Urothelium cell line (cell line): ENCODE measurements at regions not wholly inside any gene's neighbourhood (a gene's known extent, or its start where the extent isn't known, plus 50 kb on each side); places are given as distances from the start of the nearest gene placed in this dataset.
A peak's percentile ranks its signal among the peaks of the same experiment; 100 is the strongest.

Experiments
- DNase-seq: peaks from one replicate; pipeline ENCODE4 v3.0.0; 2011; ENCODE audit warnings: low spot score, mixed read lengths
- FAIRE-seq: peaks from 2 replicates; lab custom pipeline; 2011; peaks lifted over from hg19 to GRCh38; lab: Jason Lieb, UNC

DNA sequence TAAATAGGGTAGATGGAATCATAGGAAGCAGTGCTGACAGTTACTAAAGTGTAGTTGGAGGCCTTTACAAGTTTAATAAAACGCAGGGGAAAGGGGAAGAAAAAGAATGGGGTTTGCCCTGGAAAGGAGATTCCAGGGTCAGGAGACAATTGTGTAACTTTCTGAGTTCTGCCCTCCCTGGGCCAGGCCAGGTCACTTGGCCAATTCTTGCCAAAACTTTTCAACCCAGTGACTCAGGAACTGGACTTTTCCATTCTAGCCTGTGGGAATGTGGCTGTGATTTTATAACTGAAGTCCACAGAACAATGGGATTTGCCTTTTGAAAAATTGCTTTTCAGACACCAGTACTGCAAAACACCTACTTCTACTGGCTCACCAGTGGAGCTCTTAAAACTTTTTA is 289.8 kb upstream of the ANKRD55 start:
- FAIRE-seq (no peak), DNase-seq (no peak)

DNA sequence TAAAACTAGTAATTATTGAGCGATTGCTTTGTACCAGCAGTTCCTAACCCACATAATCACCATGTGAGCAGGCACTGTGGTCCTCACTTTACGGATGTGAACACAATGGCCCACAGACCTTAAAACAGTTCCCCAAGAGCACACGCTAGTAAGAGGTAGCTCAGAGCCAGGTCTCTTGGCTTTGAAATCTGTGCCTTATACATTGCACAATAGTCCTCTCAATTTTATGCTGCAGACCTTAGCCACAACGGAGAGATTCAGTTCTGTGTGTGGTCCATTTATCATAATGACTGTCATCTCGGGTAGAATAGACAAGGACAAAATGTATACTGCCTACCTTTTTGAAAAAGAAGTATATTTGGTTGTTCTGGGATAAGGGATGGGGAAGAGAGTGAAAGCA is 289.0 kb upstream of the ANKRD55 start:
- FAIRE-seq (no peak), DNase-seq (no peak)

DNA sequence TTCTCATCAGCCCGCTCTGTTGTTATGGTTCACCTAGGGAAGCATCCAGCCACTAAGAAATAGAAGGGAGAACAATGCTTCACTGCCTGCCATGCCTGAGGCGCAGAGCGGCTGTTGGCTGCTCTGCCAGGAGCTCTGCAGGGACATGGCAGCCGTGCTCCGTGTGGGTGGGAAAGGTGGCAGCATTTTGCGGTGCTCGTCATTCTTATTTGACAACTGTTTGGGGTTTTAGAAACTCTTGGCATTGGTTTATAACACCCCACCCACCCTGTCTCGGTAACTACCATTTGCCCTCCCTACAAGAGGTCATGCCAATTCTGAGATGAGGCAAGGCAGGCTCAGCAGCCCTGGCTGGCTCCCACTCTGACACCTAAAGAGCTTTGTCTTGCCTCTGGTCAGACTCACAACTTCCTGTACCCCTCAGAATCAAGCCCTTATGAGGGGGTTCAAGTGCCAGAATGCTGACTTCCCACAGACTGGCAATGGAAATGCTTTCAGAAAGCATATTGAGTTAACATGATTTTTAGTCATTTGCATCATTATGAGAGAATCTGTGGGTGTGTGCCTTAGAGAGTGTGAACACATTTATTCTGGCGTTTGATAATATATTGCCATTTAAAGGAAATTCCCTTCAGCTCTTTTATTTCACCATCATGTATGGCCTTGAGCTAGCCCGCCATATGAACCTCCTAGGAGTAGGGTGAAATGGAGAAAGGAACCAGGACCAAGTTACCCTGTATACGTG is 288.0 kb upstream of the ANKRD55 start:
- FAIRE-seq (no peak), DNase-seq (no peak)

DNA sequence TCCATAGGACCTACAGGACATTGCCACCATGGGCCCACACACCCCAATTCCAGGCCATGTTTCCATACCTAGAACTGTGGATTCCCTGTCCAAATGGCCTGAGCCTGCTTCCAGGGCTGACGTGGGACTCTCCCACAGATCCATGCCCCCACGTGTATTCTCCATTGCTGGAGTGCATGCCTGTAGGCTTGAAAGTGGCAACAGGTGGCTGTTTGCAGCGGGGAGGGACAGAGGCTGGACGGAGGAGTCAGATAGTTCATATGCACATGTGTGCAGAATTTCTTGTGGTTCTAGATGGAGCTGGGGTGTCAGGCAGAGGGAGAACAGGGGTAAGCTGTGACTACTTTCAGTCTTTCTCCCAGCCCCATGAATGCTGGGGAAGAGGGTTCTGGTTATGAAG is 285.7 kb upstream of the ANKRD55 start:
- DNase-seq (no peak), FAIRE-seq (no peak)

DNA sequence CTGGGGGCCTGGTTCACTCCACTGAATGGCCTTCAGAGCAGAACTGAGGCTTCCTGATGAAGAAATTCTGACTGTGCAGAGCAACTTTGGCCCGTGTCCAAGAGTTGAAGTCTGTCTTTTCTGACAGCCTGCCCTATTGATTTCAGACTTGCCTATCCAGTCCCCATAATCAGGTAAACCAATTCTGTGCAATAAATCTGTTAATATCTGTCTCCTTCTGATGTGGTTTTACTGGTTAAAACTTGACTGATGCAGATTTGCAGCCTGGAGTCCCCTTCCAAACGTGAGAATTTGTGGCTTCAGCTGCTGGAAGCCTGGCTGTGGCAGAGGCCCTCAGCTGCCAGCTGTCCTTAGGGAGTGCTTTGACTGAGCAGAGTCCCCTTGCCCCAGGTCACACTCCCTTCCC is 283.9 kb upstream of the ANKRD55 start:
- DNase-seq, result no peak
- FAIRE-seq, result no peak

DNA sequence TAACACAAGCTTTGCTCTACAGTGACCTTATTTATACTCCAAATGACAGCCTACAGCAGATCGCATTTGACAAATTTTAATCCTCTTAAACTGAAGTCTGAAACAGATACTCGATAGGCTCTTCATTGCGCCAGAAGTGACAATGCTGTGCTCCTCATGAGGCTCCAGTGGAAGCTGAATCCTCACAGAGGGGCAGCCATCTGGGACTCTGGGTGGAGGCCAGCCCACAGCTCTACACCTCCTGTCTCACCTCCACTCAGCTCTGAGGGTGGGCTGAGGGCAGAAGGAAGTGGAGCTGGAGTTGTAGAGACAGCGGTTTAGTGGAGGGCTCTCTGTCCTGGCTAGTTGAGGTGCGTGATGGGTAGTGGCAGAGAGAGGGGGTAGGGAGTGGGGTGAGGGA is 283.3 kb upstream of the ANKRD55 start:
- FAIRE-seq (no peak), DNase-seq (no peak)

DNA sequence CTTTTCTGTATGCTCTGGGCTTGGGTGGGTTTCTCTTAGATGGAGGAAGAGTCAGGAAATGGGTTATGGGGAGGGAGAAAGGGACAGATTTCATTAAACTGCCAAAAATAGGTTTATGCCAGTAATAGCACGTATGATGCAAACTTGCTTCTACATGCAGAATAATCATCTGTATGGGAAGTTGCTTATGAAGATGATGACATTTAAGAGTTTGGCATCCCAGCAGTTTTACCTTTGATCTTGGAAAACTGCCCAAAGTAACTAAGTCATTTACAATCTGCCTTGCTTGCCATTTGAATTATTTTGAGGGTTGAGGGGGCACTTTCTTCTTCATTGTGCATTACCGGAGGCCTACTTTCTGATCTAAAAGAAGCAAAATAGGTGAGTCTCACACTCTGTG is 282.9 kb upstream of the ANKRD55 start:
- DNase-seq (no peak), FAIRE-seq (no peak)

DNA sequence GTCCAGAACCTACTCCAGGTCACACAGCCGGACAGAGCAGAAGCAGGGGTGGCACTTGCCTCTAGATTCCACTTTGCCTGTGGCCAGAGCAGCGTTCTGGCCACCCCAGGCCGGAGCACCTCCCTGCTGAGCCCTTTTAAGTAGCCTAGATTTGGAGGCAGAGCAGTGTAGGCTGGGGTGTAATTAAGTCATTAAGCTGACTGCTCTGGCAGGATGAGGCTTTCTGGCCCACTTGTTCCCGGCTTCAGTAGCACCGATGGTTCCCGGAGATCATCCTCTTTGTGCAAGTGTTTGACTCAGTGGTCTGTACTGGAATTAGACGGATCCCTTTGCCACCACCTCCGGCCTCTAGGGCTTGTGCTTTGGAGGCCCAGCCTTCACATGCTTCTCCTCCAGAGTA is 281.9 kb upstream of the ANKRD55 start:
- no peak for FAIRE-seq
- no peak for DNase-seq

DNA sequence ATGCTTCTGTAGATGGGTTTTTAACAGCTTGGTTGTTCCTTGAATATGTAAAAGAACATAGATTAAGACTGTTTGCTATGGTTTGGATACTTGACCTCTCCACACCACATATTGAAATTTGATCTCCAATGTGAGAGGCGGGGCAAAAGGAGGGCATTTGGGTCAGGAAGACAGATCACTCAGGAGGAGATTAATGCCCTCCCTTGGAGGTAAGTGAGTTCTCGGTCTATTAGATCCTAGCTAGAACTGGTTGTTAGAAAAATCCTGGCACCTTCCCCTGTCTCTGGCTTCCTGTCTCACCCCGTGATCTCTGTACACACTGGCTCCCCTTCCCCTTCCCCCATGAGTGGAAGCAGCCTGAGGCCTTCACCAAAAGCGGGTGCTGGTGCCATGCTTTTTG is 281.1 kb upstream of the ANKRD55 start:
- FAIRE-seq (no peak), DNase-seq (no peak)

DNA sequence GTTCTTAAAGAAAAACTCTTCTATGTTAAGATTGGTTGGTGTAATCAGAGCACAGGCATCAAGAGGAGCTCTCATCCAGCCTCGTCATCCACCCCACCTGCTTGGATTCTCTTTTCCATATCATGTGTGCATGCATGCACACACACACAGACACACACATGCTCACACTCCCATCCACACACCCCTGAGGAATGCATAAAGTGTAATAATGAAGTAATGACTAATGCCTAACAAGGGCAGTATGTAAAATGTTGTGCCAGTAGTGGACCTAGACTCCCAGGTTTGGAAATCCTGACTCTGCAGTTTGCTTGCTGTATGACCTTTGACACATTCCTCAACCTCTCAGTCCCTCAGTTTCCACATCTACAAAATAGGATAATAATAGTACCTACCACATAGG is 280.0 kb upstream of the ANKRD55 start:
- FAIRE-seq (no peak), DNase-seq (no peak)

DNA sequence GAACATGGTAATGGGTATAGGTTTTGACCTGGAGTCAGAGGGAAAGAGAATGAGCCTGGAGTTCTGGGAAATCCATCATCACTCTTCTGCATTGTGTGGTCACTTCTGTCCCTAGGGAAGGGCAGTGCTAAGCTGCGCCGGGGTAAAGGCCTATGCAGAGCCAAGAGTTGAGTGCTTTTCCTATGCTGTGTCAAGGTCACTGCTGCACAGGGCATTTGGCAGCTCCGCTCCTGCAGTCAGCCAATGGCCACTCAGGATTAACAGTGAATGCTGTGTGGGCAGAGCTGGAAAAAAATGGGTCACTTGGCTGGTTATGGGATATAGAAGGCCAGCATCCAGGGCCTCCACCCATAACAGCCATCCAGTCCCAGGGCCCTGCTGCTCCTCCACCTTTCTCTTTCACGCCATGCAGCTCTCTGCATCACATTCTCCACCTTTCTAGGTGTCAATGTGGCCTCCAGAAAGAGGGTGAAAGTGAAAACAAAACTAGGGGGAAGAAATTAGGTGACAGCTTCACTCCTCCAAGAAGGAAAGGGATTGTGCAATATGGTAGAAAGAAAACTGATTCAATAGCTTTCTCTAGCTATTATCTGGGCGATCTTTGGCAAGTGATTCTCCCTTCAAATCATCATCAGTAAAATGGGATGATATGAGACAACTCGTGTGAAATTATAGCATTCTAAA is 279.3 kb upstream of the ANKRD55 start:
- DNase-seq (no peak), FAIRE-seq (no peak)

DNA sequence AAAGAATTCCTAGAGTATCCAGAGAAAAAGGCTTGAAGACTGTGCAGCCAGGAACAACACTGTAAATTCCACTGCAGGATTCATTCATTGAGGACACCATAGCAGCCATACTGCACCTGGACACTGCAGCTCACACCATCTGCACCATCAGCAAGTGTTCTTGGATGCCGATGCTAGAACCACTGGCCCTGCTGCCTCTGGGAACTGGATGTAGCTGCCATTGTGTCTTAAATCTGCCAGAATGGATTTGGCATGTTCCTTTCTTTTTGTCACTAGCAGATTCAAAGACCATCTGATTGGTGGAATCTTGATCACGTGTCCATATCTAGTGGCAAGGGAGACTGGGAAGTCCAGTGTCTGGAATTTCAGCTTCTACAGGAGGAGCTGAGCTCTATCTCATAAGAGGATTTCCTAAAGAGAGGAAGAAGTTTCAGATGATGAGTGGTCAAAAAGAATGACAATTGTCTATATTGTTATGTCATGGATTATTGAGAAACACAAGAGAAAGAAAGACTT is 278.3 kb upstream of the ANKRD55 start:
- no peak for DNase-seq
- FAIRE-seq, result no peak

DNA sequence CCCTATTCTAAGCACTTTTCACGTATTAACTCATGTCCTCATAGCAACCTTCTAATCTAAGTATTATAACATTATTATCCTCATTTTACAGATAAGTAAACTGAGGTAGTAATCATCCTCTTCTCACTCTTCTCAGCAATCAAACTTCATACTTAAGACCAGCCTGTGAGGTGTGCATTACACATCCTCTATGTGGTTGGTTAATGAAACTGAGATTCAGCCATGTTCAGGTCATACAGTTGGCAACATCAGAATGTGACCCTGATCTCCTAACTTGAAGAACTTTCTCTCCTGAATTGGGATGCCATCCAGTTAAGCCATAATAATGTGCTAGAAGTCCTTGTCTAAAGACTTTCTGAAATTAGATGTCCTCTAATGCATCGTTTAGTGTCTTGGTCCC is 275.1 kb upstream of the ANKRD55 start:
- DNase-seq, result no peak
- FAIRE-seq, result no peak

DNA sequence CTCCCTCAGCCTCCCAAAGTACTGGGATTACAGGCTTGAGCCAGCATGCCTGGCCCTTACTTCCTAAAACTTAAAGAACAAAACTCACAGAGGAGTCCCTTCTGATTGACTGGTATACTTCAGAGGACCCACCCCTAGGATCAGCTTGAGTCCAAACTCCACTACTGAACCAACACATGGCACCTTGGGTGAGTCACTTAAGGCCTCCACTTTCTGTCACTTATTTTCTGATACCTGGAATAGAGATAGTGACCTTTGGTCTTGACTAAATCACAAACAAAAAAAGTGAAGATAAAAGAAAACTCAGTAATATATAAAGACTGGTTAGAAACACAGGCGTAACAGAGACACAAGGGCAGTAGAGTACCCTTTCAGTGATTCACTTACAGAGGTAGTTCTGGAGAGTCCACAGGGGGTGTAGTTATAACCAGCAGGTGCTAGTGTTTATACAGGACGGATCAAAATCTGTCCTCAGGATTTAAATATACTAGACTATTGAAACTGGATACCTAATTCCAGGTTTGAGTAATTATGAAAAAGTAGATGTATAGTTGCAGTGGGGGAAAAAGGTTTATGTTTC is 274.3 kb upstream of the ANKRD55 start:
- DNase-seq (no peak), FAIRE-seq (no peak)

DNA sequence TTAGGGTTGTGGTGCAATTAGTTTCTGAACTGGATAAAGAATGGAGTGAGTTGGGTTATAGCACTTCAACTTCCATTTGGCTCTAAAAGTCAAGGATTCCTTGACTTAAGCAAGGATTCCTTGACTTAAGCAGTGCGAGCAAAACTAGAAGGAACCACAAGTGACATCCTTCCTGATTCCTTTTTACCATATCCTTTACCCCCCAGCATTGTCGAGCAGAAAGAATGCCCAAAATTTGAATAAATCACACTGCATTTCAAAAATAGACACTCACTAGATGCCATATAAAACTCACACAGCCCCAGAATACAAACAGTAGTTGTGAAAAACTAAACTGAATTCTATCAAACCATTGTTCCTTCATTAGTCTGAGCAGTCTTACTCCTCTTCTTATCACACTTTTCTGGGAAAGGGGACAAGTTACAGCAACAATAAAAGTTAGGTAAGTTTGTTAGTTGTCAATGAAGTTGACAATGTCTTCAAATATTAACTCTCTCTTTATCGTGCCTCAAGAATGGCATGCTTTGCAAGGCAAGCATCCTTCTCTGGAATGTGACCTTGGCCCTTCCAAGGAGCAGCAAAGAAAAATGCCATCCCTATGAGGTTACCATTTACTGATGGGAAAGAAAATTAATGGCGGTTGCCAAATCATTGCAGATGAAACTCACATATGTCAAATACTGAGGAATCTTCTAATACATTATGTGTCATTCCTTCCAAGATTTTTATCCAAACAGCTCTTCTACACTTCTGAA is 273.3 kb upstream of the ANKRD55 start:
- peak; percentile 61 for FAIRE-seq
- peak; percentile 27 for DNase-seq

DNA sequence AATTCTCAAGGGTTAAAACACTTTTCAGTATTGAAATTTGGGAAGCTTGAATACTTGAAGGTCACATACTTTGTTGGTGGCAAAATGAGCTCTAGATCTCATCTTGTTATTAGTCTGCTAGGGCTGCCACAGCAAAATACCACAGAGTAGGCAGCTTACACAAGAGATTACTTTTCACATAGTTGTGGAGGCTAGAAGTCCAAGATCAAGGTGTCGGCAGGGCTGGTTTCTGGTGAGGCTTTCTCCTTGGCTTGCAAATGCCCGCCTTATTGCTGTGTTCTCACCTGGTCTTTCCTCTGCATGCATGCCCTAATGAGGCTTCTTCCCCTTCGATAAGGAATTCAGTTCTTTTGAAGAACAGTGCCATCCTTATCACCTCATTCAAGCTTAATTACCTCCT is 270.8 kb upstream of the ANKRD55 start:
- FAIRE-seq (no peak), DNase-seq (no peak)

DNA sequence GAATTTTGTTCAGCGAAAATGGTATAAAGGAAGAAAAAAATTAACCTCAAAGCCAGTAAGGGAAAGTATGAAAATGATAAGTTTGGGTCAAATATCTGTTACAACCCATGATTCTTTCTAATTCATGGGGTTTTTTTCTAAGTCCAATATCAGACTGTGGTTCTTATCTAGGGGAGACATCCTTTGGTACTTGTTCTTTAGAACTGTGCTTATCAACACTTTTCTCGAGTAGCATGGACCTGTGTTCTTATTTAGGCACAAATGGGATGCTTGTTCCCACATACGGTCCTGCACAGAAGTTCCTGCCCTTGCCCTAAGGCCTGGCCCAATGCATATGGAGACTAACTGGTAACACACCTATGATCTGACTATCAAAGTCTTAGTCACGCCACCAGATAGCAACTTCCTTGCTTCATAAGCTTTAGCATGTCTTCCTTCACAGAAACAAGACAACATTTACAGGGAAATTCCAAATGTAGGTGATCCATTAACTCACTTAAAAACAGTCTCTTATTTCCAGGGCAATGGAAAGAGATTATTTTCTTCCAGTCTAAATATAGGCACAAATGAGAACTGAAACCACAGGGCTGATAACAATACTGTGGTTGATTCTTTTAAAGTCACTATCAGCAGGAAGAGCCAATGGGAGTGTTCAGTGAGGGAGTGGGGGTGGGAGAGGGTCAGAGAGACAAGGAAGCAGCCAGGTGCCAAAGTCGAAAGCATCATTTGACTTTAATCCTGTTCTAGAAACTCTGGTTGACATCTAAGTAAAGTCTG is 268.8 kb upstream of the ANKRD55 start:
- DNase-seq (no peak), FAIRE-seq (no peak)

DNA sequence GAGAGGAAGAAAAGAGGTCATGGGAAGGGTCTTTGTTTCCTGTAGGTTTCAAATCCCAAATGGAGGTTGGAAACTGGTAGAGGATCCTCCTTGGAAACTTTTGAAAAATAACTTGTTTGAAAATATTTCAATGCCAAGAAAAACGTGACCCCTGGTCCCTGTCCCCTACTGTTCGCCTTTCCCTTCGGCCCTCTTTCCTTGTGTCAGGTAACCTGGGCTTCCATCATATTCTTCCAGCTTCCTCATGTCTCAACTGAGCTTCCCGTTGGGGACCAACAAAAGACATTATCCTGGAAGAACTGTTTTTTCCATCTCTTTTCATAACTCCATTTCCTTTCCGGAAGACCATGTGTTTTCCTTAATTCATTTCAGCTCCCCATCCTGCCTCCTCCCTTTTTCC is 266.8 kb upstream of the ANKRD55 start:
- DNase-seq (no peak), FAIRE-seq (no peak)

DNA sequence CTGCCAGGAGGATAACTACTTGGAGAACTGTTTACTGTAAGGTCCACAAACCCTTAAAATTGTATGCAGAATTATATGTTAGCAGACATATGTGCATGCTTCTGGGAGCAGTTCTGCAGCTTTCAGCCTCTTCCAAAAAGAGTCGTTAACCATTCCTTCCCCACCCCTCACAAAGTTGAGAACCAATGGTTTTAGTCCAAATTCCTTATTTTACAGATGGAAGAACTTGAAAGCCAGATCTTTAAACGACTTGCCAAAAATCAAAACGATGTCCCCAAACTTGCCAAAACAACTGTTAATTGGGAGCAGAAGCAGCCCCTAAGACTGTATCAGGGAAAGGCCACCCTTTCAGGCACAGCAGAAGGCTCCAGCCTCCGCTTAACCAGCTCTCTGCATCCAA is 266.4 kb upstream of the ANKRD55 start:
- FAIRE-seq (no peak), DNase-seq (no peak)

DNA sequence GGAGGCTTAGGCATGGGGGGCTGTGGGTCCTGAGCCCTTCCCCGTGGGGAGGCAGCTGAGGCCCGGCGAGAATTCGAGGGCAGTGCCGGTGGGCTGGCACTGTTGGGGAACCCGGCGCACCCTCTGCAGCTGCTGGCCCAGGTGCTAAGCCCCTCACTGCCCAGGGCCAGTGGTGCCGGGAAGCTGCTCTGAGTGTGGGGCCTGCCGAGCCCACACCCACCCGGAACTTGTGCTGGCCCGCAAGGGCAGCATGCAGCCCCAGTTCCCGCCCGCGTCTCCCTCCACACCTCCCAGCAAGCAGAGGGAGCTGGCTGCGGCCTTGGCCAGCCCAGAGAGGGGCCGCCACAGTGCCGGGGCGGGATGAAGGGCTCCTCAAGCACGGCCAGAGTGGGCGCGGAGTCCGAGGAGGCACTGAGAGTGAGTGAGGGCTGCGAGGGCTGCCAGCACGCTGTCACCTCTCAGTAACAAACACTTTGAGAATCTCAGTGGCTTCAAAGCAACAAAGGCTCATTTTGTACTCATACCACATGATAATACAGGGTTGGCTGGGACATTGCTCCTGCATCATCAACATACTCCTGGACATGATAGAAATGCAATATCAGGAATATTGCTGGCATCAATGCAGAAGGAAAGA is 265.7 kb upstream of the ANKRD55 start:
- FAIRE-seq (no peak), DNase-seq (no peak)
